ENCODE measurements at regions not wholly inside any gene's neighbourhood (a gene's known extent, or its start where the extent isn't known, plus 50 kb on each side); places are given as distances from the start of the nearest gene placed in this dataset.

GRCh38 chr3:188007897-188008296 is 146.1 kb upstream of the LPP start:
- no peak for FAIRE-seq
- Histone ChIP-seq H3K4me3 (no peak overlapping the region), H3K79me2 (ENCODE audit: control insufficient read depth, insufficient read depth, low read length) (no peaks in the 10 kb centered on the region), H3K36me3 (ENCODE audit: control insufficient read depth in 2 of 2, insufficient read depth in 2 of 2, low read length in 1 of 2) (no peaks in the 10 kb centered on the region), H2AFZ (ENCODE audit: control insufficient read depth, low read depth, low read length) (no peak overlapping the region), H3K27me3 (replicated peaks in 1 of 2; ENCODE audit: control insufficient read depth in 2 of 2, insufficient read depth in 2 of 2, low read length in 1 of 2) (peaks cover 0 to 4% of the 10 kb centered on the region in 2 experiments; a peak in 3 of 4 replicates), H3K4me1 (ENCODE audit: control insufficient read depth, insufficient read depth, low read length) (no peaks in the 10 kb centered on the region), H4K20me1 (ENCODE audit: control insufficient read depth, insufficient read depth) (no peaks in the 10 kb centered on the region), H3K9ac (ENCODE audit: control insufficient read depth, insufficient read depth, low read length) (no peak overlapping the region), H3K27ac (ENCODE audit: control insufficient read depth, insufficient read depth) (no peak overlapping the region), H3K4me2 (ENCODE audit: control insufficient read depth, insufficient read depth) (no peak overlapping the region), H3K9me3 (replicated peaks; ENCODE audit: control insufficient read depth, insufficient read depth, low read length) (no peaks in the 10 kb centered on the region)
- WGBS (ENCODE audit: insufficient coverage, insufficient replicate concordance, low lambda C conversion rate, missing lambda C conversion rate) = 30% methylated on average over 6 of the region's 6 CpGs
- no TSS peak for BruUV-seq (replicated peaks)
- ChIA-PET POLR2A (no interaction called here), SMC1A (ENCODE audit: uncharacterized antibody, unreplicated experiment) (no interaction called here), RAD21 (ENCODE audit: unreplicated experiment) (no interaction called here), CTCF (interaction anchor here (0.9 kb wide), 1 partner anchor 12 kb away, joined by 4 read pairs; no protein-coding TSS in a partner anchor)
- intact Hi-C loops (cut with micrococcal nuclease; ENCODE audit: unreplicated experiment) = no loop called here
- DNase-seq (ENCODE audit: low read depth, low spot score) = no peak
- TF ChIP-seq JUNB (IDR thresholded peaks at IDR 0.05) = no peak
- TF ChIP-seq RB1 (IDR thresholded peaks at IDR 0.05; ENCODE audit: borderline replicate concordance) = no peak
- no peak for TF ChIP-seq SP1 (IDR thresholded peaks at IDR 0.05; ENCODE audit: low read depth, low read length)
- no peak for TF ChIP-seq TCF12 (IDR thresholded peaks at IDR 0.05; ENCODE audit: low read depth, low read length)
- no peak for ATAC-seq
- in situ Hi-C loops (cut with MboI) = no loop called here

- H3K27ac ChIP-seq (ENCODE audit: control insufficient read depth, insufficient read depth) = no peak overlapping the region
- in situ Hi-C loops (cut with MboI) = no loop called here
- H3K27me3 ChIP-seq (replicated peaks in 1 of 2; ENCODE audit: control insufficient read depth in 2 of 2, insufficient read depth in 2 of 2, low read length in 1 of 2) = peaks cover 0 to 4% of the 10 kb centered on the region in 2 experiments; a peak in 3 of 4 replicates
- WGBS (ENCODE audit: insufficient coverage, insufficient replicate concordance, low lambda C conversion rate, missing lambda C conversion rate) = 49% methylated on average over 3 of the region's 3 CpGs
- H3K9ac ChIP-seq (ENCODE audit: control insufficient read depth, insufficient read depth, low read length) = no peak overlapping the region
- BruUV-seq (replicated peaks) = no TSS peak
- H3K4me2 ChIP-seq (ENCODE audit: control insufficient read depth, insufficient read depth) = no peak overlapping the region
- DNase-seq (ENCODE audit: low read depth, low spot score) = no peak
- intact Hi-C loops (cut with micrococcal nuclease; ENCODE audit: unreplicated experiment) = no loop called here
- H3K4me1 ChIP-seq (ENCODE audit: control insufficient read depth, insufficient read depth, low read length) = no peaks in the 10 kb centered on the region
- no peaks in the 10 kb centered on the region for H3K79me2 ChIP-seq (ENCODE audit: control insufficient read depth, insufficient read depth, low read length)
- no peak for FAIRE-seq
- H3K36me3 ChIP-seq (ENCODE audit: control insufficient read depth in 2 of 2, insufficient read depth in 2 of 2, low read length in 1 of 2) = no peaks in the 10 kb centered on the region
- H3K9me3 ChIP-seq (replicated peaks; ENCODE audit: control insufficient read depth, insufficient read depth, low read length) = no peaks in the 10 kb centered on the region
- POLR2A ChIA-PET = no interaction called here
- RAD21 ChIA-PET (ENCODE audit: unreplicated experiment) = no interaction called here
- SMC1A ChIA-PET (ENCODE audit: uncharacterized antibody, unreplicated experiment) = no interaction called here
- CTCF ChIA-PET = interaction anchor here (0.9 kb wide), 1 partner anchor 12 kb away, joined by 4 read pairs; no protein-coding TSS in a partner anchor
- no peak overlapping the region for H3K4me3 ChIP-seq
- TF ChIP-seq ZNF274 (IDR thresholded peaks at IDR 0.05; ENCODE audit: insufficient read depth, insufficient read length) = no peak
- TF ChIP-seq HDGF (IDR thresholded peaks at IDR 0.05) = no peak
- TF ChIP-seq FOXM1 (IDR thresholded peaks at IDR 0.05; ENCODE audit: low read depth, low read length) = no peak
- TF ChIP-seq, protein P1, sequence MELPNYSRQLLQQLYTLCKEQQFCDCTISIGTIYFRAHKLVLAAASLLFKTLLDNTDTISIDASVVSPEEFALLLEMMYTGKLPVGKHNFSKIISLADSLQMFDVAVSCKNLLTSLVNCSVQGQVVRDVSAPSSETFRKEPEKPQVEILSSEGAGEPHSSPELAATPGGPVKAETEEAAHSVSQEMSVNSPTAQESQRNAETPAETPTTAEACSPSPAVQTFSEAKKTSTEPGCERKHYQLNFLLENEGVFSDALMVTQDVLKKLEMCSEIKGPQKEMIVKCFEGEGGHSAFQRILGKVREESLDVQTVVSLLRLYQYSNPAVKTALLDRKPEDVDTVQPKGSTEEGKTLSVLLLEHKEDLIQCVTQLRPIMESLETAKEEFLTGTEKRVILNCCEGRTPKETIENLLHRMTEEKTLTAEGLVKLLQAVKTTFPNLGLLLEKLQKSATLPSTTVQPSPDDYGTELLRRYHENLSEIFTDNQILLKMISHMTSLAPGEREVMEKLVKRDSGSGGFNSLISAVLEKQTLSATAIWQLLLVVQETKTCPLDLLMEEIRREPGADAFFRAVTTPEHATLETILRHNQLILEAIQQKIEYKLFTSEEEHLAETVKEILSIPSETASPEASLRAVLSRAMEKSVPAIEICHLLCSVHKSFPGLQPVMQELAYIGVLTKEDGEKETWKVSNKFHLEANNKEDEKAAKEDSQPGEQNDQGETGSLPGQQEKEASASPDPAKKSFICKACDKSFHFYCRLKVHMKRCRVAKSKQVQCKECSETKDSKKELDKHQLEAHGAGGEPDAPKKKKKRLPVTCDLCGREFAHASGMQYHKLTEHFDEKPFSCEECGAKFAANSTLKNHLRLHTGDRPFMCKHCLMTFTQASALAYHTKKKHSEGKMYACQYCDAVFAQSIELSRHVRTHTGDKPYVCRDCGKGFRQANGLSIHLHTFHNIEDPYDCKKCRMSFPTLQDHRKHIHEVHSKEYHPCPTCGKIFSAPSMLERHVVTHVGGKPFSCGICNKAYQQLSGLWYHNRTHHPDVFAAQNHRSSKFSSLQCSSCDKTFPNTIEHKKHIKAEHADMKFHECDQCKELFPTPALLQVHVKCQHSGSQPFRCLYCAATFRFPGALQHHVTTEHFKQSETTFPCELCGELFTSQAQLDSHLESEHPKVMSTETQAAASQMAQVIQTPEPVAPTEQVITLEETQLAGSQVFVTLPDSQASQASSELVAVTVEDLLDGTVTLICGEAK (IDR thresholded peaks at IDR 0.05; ENCODE audit: borderline replicate concordance) = no peak
- TF ChIP-seq POLR2AphosphoS5 (IDR thresholded peaks at IDR 0.05; ENCODE audit: low read length) = no peak
- TF ChIP-seq NRF1 (conservative IDR thresholded peaks at IDR 0.05; ENCODE audit: low read depth, low read length) = no peak
- no peak for TF ChIP-seq ZNF384 (IDR thresholded peaks at IDR 0.05; ENCODE audit: borderline replicate concordance, low read depth, low read length)
- no peak for TF ChIP-seq TCF7 (IDR thresholded peaks at IDR 0.05; ENCODE audit: borderline replicate concordance)
- no peak for ATAC-seq
- H2AFZ ChIP-seq (ENCODE audit: control insufficient read depth, low read depth, low read length) = no peak overlapping the region
- H4K20me1 ChIP-seq (ENCODE audit: control insufficient read depth, insufficient read depth) = no peaks in the 10 kb centered on the region
These were observed 145.3 kb upstream of the LPP start for GRCh38 chr3:188008582-188009213.
